Suppressor macrophage treated with lipopolysaccharide for 4 hours (primary cell): ENCODE measurements at regions not wholly inside any gene's neighbourhood (a gene's known extent, or its start where the extent isn't known, plus 50 kb on each side); places are given as distances from the start of the nearest gene placed in this dataset.
A peak's percentile ranks its signal among the peaks of the same experiment; 100 is the strongest.
"Not testable (repeated sequence)": the region's sequence is repeated elsewhere in the genome, so short reads cannot be mapped to it uniquely, and the experiment has no call there.

Source experiments
- DNase-seq: peaks from one replicate; pipeline ENCODE4 v3.0.0-alpha.2; 2020

DNA sequence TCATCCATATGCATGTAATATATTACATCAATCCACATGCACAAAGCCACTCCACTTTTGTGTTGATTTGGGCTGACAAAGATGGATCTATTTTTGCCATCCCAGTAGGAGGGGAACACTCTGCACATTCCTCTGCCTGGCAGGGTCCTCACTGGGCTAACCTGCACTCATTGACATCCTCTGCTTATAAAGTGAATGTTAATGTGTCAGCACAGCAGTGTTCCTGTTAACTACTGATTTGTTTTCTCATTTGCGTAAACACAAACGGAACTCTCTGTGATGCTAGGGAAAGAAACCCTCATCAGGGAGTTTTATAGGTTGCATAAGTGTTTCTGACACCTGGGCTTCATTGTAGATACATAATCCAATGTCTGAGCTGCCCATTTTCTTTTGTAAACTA lies 826.0 kb downstream of the RAB28 start:
- no peak for DNase-seq

DNA sequence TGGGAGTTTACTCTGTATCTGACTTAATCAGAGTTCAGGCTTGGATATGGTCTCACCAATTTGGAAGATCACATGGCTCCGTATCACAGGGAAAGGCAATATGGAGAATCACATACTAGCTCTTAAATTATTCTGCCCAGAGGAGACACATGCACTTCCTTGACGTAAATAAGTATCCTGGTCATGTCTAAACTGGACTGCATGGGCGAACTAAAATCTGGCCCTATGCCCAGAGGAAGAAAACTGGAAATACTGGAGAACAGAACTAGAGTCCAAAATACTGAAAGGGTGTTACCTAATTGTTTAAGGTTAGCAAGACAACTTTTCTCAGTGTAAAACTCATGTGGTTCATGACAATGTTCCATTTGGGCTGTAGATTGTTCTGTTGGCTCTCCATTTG lies 832.3 kb downstream of the RAB28 start:
- no peak for DNase-seq

DNA sequence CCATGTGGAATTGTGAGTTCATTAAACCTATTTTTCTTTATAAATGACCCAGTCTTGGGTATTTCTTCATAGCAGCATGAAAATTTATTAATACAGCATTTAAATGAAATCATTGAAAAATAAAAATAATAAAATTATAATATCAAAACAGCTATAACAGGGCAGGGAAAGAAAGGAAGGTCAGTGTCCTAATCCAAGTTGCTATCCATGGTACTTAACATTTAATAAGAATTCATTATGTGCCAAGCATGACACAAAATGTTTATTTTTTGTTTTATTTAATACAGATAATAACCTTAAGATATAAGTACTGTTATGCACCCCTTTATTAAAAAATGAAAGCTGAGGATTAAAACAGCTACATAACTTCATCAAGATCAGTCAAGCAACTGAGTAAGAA lies 838.4 kb downstream of the RAB28 start:
- DNase-seq: no peak

DNA sequence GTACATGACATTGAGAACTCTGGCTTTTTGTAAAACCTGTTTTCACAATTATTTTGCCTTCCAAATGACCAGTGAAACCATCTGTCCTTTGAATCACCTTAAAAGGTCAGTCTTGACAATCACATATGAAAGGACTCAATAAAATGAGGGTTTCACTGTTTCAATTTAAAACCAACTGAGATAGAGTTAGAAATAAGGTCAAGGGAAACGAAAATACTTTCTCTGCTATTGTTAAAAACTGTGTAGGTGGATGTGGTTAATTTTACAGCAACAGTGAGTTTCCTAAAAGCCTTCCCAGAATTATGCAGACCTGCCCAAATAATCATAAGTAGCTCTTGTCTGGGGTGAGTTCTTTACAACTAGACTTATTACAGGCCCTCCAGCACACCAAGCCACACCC lies 839.9 kb downstream of the RAB28 start:
- DNase-seq: no peak

DNA sequence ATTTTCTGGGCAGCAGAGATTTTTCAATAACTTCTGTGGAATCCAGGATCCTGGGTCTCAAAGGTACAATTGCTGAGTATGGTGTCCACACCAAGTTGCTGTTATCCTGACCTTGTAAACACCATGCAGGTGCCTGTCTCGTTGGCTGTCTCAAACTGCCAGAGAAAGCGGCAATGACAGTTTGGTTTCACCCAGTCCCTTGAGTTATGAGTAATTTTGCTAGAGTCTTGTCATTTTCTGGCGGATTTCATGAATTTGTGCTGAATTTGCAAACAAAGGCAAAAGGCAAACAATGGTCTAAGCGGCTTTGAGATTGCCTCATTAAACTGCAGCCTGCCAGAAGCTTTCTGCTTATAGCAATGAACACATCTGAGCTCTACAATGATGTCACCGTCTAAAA lies 847.9 kb downstream of the RAB28 start:
- no peak for DNase-seq

DNA sequence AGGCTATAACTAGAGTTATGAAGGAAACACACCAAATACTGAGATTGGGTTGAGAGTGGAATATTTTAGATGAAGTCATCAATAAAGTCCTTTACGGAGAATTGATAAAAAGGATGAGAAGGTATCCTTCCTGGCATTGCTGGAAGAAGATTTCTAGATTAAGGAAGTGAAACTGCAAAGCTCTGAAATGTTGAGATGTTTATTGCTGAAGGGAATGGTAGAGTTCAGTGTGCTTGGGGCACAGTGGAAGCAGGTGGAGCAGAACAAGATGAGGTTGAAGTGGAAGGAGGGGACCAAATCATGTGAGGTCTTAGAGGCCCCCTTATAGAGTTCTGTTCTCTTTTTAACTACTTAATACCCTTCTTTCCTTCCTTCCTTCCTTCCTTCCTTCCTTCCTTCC lies 848.5 kb downstream of the RAB28 start:
- no peak for DNase-seq

DNA sequence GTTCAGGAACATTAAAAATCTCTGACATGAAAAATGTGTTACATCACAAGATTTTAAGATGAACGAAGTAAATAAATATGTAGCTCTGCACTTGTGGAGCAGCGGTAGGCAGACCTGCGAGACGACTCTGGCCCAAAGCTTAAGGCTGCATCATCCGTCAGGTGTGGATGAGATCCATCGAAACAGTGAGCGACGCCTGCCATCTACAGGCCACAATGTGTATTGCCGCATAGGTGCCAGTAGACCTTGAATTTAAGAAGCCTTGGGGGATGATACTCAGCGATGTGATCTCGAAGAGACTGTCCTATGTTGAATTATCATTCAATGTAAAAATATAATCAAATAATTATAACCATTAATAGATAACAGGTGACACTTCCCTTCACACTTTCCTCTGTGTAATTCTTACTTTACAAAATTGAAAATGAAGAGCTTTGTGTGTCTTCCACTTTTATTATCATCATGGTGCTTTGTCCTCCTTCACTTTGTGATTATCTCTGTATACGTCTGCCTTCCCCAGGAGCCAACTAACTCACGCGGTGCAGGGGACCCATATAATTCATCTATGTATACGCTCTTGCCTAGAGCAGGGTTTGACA lies 851.0 kb downstream of the RAB28 start:
- DNase-seq: peak; percentile 71

DNA sequence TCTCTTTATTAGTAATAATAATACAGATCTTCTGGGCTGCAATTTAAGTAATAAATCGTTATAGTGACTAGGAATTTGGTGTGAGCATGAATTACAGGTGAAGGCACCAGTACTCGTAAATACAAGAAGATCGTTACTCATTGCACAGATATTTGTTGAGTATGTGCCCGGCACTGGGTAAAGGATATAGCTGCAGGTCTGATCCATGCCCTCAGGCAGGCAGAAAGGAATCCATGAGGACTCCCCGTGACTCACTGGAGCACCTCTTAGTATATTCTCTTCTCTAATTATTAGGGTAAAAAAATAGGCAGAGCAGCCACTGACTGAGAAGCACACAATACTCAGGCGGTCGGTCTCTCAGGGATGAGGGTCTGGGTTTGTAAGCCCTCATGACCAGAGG lies 868.3 kb downstream of the RAB28 start:
- DNase-seq: no peak

DNA sequence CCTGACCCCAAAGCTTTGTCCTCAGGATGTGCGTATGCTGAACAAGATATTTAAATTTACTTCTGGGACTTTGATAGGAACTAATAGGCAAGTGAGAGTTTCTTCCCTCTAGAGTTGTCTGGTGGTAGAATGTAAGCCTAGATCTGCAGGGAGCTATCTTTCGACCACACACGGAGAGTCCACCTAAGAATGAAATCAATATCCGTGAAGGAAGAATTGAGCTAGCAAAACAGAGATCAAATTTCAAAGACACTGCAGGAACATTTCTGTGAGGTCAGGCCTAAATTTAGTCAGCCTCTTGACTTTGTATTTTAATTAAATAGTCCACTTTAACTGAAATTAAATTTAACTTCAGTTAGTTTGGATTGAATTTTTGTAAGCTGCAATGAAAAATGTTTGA lies 871.3 kb downstream of the RAB28 start:
- no peak for DNase-seq

DNA sequence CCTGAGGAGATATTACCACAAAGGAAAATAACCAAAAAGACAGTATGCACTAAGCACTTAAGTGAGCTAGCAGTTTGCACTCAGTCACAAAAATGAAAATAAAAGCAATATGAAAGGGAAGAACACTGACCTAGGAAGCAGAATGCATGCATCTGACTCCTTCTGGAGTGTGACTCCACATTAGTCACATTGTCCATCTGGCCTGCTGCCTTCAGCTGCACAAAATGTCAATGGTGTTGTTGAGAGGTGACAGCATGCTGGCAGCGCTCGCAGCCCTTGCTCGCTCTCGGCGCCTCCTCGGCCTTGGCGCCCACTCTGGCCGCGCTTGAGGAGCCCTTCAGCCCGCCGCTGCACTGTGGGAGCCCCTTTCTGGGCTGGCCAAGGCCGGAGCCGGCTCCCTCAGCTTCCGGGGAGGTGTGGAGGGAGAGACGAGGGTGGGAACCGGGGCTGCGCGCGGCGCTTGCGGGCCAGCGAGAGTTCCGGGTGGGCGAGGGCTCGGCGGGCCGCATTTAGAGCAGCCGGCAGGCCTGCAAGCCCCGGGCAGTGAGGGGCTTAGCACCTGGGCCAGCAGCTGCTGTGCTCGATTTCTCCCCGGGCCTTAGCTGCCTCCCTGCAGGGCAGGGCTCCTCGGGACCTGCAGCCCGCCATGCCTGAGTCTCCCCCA lies 874.8 kb downstream of the RAB28 start:
- not testable (repeated sequence) for DNase-seq

DNA sequence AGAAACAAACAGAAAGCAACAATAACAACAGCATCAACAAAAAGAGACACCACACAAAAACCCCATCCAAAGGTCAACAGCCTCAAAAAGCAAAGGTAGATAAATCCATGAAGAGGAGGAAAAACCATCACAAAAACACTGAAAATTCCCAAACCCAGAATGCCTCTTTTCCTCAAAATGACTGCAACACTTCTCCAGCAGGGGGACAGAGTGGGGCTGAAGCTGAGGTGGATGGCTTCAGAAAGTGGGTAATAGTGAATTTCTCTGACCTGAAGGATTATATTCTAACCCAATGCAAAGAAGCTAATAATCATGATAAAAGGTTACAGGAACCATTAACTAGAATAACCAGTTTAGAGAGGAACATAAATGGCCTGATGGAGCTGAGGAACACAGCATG lies 888.2 kb downstream of the RAB28 start:
- DNase-seq: no peak

DNA sequence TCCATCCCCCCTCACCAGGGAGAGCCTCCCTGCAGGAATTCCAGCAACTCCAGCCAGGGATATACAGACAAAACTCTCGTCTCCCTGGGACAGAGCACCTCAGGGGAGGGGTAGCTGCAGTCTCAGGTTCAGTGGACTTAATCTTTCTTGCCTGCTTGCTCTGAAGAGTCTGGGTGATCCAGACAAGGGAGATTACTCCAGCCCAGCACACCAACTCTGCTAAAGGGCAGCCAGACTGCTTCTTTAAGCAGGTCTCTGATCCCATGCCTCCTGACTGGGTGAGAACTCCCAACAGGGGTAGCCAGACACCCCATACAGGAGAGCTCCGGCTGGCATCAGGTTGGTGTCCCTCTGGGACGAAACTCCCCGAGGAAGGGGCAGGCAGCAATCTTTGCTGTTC lies 888.7 kb downstream of the RAB28 start:
- no peak for DNase-seq

DNA sequence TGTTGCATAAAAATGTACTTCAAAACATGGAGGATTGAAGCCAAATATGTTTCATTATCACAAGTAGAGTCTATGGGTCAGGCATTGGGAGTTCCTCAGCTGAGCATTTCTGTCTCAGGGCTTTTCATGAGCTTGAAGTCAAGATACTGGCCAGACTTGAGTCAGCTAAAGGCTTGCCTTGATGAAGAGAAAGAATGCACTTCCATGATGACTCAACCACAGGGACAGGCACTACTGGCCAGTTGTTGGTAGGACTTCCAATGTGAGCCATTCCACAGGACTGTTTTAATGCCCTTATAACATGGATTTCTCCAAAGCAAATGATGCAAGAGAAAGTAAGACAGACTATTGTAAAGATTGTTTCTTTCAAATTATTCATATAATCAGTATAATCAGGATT lies 895.6 kb downstream of the RAB28 start:
- no peak for DNase-seq

DNA sequence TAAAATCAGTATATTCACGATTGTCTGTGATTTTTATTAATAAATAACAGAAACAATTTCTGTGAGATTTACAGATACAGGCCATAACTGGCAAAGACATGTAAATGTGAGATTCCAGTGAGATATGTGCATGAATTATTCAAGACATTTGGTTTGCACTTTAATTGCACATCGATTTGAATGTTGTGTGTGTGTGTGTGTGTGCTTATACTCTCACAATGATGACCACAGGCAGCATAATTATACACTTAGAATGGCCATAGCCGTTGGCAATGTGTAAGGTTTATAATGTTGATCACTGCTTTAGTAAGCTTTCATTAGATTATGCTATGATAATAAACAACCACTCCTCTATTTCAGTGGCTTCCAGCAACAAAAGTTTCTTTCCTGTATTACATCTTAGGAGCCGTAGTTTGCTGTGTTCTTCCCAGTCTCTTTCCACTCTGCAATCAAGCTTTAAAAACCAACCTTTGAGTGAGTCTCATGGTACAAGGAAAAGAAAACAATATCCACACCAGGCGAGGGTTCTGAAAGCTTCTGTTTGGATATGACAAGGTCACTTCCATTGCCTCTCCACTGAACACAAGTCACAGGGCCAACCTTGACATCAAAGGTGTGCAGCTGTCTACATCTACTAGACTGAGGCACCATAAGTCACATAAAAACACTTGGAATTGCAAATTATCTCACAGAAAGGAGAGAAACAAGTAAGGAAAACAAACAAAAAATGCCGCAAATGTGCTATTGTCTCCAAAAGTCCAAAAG lies 897.7 kb downstream of the RAB28 start:
- no peak for DNase-seq

DNA sequence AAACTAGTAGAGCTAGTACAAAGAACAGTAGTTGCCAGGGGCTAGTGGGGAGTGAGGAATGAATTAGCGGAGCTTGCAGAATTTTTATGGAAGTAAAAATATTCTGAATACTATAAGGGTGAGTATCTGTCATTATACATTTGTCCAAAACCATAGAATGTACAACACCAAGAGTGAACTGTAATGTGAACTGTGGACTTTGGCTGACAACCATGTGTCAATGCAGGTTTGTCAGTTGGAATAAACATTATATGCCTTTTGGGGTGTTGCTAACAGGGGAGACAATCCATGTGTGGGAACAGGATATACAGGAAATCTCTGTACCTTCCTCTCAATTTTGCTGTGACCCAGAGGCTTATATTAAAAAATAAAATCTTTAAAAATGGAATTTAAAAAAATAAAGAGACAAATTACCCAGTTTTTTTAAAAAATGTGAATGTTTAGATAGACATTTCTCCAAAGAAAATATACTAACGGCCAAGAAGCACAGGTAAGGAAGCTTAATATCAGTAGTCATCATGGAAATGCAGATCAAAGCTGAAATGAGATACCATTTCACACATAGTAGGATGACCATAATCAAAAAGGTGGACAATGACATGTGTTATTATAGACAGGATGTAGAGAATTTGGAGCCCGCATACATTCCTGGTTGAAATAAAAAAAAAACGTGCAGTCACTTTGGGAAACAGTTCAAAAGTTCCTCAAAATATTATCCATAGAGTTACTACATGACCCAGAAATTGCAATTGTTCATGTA lies 899.8 kb downstream of the RAB28 start:
- DNase-seq: no peak

DNA sequence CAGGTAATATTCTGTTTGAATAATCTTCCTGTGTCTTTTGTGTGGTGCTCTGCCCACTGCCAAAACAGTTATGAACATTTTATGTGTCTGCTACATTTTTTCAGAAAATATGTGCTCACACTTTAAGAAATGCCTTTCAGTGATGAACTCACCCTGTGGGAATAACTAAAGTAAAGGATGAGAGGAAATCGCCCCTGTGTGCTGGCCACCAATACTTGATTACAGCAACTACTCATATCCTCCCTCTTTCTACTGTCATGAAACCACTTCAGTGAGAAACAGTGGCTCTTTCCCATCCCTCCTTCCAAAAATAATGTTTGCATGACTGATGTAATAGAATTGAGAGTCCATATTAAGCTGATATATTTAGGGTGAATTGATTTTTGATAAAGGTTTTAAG lies 900.9 kb downstream of the RAB28 start:
- DNase-seq: no peak

DNA sequence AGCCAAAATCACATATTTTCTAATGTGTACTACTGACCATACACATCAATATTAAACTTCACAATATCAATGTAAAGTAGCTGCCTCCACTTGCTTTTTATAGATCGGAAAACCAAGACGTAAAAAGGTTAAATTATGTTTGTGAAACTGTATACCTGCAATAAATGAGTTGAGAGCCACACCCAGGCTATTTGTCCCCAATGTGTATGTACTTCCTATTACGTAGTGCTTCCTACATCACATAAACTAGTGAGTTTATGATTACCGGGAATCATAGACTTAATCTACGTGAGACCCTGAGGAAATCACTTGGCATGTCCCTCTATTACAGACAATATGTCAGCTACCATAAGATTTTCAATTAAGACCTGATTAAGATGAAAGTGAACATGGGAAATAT lies 903.4 kb downstream of the RAB28 start:
- DNase-seq: no peak

DNA sequence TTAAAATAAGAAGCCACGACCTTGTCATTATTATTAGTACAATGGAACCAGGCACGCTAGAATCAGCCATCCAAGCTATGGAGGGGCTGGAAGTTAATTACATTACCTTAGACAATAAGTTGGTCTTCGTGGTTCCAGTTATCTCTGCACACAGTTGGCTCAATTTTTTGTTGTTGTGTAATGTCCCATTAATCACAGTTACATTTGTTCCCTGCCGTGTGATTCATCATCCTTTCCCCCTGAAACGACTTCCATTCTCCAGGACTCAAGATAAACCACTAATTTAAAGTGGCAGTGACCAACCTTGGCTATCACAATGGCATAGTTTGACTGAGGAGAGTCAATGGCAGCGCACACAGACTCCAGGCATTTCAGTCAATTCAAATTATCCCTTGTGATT lies 905.0 kb downstream of the RAB28 start:
- DNase-seq: no peak

DNA sequence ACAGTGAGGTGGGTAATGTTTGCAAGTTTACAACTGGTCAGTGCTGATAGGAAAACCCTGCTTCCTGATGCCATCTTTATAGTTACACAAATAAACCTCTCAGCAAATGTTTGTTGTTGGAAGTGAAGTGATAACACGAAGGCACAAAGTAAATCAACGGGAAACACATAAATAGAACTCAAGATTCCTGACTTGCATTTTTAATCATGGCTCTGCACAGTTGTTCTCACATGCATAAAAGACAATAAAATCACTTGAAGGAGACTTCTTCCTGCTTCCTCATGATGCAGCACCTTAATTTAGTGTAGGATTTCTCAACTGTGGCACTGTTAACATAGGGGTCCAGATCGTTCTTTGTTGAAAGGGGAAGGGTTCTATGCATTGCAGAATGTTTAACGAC lies 907.7 kb downstream of the RAB28 start:
- no peak for DNase-seq

DNA sequence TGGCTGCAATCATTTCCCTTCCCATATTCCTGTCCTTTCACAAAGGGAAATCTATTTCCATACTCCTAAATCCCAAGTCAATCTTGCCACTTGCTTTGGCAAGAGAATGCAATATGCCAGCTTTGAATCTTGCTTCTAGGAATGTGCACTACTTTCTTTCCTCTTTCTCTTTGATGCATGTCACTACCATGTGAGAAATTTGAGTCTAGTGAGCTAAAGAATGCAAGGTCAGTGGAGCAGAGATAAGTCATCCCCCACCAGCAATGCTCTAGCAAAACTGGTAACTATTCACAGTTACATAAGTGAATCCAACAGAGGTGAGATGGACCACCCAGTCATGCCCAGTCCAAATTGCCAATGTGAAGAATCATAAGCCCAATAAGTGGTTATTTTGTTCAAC lies 910.4 kb downstream of the RAB28 start:
- DNase-seq: no peak

DNA sequence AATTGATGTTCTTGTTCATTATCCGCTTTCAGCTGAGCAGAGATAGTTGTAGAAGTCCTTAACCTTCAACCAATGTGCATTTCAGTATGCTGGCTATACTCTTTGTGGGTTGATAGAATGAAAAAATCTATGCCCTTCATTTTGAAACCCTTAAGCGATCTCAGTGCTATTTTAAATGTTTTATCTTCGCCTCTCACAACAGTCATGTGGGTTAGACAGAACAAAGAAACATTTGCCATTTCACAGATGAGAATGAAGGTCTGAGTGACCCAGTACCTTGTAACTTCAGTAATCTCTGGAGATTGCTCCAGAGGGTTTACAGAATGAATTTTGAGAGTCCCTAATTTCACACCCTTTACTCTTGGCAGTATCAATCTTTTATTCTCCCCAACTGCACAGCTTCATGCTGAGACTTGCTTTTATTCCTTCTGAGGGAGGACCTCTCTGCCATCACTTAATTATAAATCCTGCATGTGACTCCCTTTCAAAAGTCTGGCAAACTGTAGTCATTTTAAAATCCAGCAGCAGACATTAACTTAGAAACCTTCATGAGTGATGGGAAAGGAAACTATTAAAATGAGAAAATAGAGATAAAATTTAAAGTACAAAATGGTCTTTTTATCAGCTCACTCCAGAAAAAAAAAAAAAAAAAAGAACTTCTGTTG lies 921.5 kb downstream of the RAB28 start:
- no peak for DNase-seq

DNA sequence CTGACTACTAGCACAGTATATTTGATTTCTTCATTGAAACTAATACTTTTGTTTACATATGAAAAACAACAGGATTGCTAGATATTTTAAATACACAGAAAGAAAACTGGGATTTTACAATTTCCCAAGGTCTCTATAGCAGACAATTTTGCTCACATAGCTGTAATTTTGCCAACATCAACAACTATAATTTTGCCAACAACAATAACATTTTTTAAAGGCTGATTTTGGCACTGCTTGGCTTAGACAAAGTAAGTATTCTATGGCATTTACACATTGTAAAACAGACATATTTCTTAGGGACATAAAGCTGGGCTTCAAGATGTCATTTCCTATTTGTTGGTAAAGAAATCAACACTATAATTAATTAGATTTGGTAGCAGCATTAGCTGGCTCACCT lies 922.1 kb downstream of the RAB28 start:
- no peak for DNase-seq

DNA sequence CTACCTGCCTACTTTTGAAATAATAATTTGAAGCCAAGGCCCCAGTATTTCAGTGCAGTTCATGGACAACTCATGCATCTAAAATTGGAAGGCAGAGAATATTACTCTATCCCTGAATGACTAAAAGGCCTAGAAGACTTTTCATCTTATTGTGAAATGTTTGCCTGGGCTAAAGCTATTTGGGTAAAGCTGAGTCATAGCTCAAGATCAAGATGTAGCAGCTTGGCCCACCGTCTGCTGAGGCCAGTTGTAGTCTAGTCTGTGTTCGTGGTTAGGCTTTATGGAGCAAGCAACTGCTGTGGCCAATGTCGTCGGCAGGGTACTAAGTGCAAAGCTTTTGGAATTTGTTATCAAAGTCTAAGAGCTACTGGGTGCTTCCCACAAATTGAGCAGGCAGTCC lies 929.1 kb downstream of the RAB28 start:
- DNase-seq: no peak
